NB4 (cell line): ENCODE measurements at regions not wholly inside any gene's neighbourhood (a gene's known extent, or its start where the extent isn't known, plus 50 kb on each side); places are given as distances from the start of the nearest gene placed in this dataset.

Experiments
- POLR2A ChIP-seq: IDR thresholded peaks from 2 replicates; pipeline ENCODE4 v1.6.1; 2011; ENCODE audit warnings: mild to moderate bottlenecking; ENCODE audit not compliant: insufficient read length; ENCODE audit errors: extremely low read depth
- TF ChIP-seq, protein P1 (sequence below): IDR thresholded peaks from one replicate; pipeline ENCODE4 v1.5.1; 2012; ENCODE audit warnings: low read depth, low read length

DNA sequence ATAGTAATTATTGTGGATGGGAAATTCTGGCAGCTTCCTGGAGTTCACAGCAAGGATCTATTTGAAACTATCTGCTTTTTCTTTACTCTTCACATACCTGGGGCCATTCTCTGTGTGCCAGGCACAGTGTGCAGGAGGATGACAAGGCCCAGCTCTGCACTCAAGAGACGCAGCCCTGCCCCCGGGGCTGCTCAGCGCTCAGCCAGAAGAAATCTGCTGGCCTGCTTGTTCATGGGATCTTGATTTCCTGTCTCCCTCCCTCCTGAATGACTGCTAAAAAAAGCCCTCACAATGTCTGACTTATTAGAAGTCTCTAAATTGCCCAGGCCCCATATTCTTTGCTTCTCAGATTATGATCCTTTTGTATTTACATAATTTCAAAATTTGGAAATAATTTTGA is 210.9 kb downstream of the DCDC2C start:
- TF ChIP-seq, protein P1, sequence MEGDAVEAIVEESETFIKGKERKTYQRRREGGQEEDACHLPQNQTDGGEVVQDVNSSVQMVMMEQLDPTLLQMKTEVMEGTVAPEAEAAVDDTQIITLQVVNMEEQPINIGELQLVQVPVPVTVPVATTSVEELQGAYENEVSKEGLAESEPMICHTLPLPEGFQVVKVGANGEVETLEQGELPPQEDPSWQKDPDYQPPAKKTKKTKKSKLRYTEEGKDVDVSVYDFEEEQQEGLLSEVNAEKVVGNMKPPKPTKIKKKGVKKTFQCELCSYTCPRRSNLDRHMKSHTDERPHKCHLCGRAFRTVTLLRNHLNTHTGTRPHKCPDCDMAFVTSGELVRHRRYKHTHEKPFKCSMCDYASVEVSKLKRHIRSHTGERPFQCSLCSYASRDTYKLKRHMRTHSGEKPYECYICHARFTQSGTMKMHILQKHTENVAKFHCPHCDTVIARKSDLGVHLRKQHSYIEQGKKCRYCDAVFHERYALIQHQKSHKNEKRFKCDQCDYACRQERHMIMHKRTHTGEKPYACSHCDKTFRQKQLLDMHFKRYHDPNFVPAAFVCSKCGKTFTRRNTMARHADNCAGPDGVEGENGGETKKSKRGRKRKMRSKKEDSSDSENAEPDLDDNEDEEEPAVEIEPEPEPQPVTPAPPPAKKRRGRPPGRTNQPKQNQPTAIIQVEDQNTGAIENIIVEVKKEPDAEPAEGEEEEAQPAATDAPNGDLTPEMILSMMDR = no peak
- TF ChIP-seq POLR2A = no peak
